WTC11 (cell line): ENCODE measurements at regions not wholly inside any gene's neighbourhood (a gene's known extent, or its start where the extent isn't known, plus 50 kb on each side); places are given as distances from the start of the nearest gene placed in this dataset.

Experiments
- ATAC-seq: fragments of 200-7000 bp; cut with Tn5 transposase; 2 replicates; pipeline ENCODE4 v1.10.0; 2021; ENCODE audit warnings: mild to moderate bottlenecking, moderate library complexity
- CTCF ChIA-PET: fragments of 300-600 bp; sonication (Branson Sonifier 250); formaldehyde crosslinking; loops from one replicate; lab custom pipeline; 2021; ENCODE audit warnings: antibody characterized with exemption; lab: Charles Lee
- POLR2A ChIA-PET: fragments of 350-600 bp; sonication (Branson Sonifier 250); formaldehyde crosslinking; loops from one replicate; lab custom pipeline; 2021; ENCODE audit warnings: antibody characterized with exemption; lab: Charles Lee
- DNase-seq: peaks from one replicate; pipeline ENCODE4 v3.0.0; 2021; ENCODE audit warnings: low spot score
- H3K27ac Mint-ChIP-seq: 2 replicates; pipeline ENCODE4 v1.8.0; 2021; ENCODE audit warnings: mixed read lengths
- H3K27me3 Mint-ChIP-seq: 2 replicates; pipeline ENCODE4 v1.8.0; 2021; ENCODE audit warnings: low read depth, mild to moderate bottlenecking, moderate library complexity, mixed read lengths
- H3K36me3 Mint-ChIP-seq: 2 replicates; pipeline ENCODE4 v1.8.0; 2021; ENCODE audit warnings: mixed read lengths
- H3K4me1 Mint-ChIP-seq: 2 replicates; pipeline ENCODE4 v1.8.0; 2022; ENCODE audit warnings: mixed read lengths
- H3K4me3 Mint-ChIP-seq: 2 replicates; pipeline ENCODE4 v1.8.0; 2021; ENCODE audit warnings: mild to moderate bottlenecking, moderate library complexity, mixed read lengths
- H3K9me3 Mint-ChIP-seq: 2 replicates; pipeline ENCODE4 v1.8.0; 2021; ENCODE audit warnings: mixed read lengths
- AFF4 ChIP-seq: sonication (generic); formaldehyde crosslinking; IDR thresholded peaks from 2 replicates; pipeline ENCODE4 v1.8.1; 2023; ENCODE audit warnings: mild to moderate bottlenecking, missing genetic modification reagents, borderline replicate concordance
- ATF6 ChIP-seq: sonication (generic); formaldehyde crosslinking; IDR thresholded peaks from 2 replicates; pipeline ENCODE4 v1.8.1; 2023; ENCODE audit warnings: mild to moderate bottlenecking, missing genetic modification reagents
- CTCF ChIP-seq: fragments of 200-600 bp; IDR thresholded peaks from 2 replicates; pipeline ENCODE4 v1.8.0; 2022; ENCODE audit warnings: antibody characterized with exemption
- E2F1 ChIP-seq: sonication (generic); formaldehyde crosslinking; IDR thresholded peaks from 2 replicates; pipeline ENCODE4 v1.8.0; 2022; ENCODE audit warnings: mild to moderate bottlenecking, missing genetic modification reagents
- ERG ChIP-seq: fragments of 250-450 bp; sonication (Bioruptor Pico); IDR thresholded peaks from 2 replicates; pipeline ENCODE4 v1.8.0; 2021; ENCODE audit warnings: mild to moderate bottlenecking
- FOXP1 ChIP-seq: sonication (generic); formaldehyde crosslinking; IDR thresholded peaks from 2 replicates; pipeline ENCODE4 v1.8.0; 2022; ENCODE audit warnings: missing genetic modification reagents, mild to moderate bottlenecking, moderate library complexity, borderline replicate concordance
- HMGA2 ChIP-seq: fragments of 250-450 bp; sonication (Bioruptor Pico); IDR thresholded peaks from 2 replicates; pipeline ENCODE4 v1.4.0; 2021; ENCODE audit warnings: mild to moderate bottlenecking, moderate library complexity
- JUN ChIP-seq: sonication (generic); formaldehyde crosslinking; IDR thresholded peaks from 2 replicates; pipeline ENCODE4 v1.8.0; 2023; ENCODE audit warnings: mild to moderate bottlenecking, missing genetic modification reagents
- MXD4 ChIP-seq: fragments of 250-450 bp; sonication (Bioruptor Pico); IDR thresholded peaks from 2 replicates; pipeline ENCODE4 v1.8.0; 2021; ENCODE audit warnings: mild to moderate bottlenecking, moderate library complexity, borderline replicate concordance
- NFYB ChIP-seq: sonication (generic); formaldehyde crosslinking; conservative IDR thresholded peaks from 2 replicates; pipeline ENCODE4 v1.8.0; 2022; ENCODE audit warnings: low read depth, missing genetic modification reagents
- NR1H2 ChIP-seq: sonication (generic); formaldehyde crosslinking; IDR thresholded peaks from 2 replicates; pipeline ENCODE4 v1.9.0; 2021; ENCODE audit warnings: mild to moderate bottlenecking, moderate library complexity, missing genetic modification reagents
- NR2C2 ChIP-seq: sonication (generic); formaldehyde crosslinking; IDR thresholded peaks from 2 replicates; pipeline ENCODE4 v1.8.0; 2022; ENCODE audit warnings: mild to moderate bottlenecking, missing genetic modification reagents
- PREB ChIP-seq: sonication (generic); formaldehyde crosslinking; IDR thresholded peaks from 2 replicates; pipeline ENCODE4 v1.8.1; 2022; ENCODE audit warnings: mild to moderate bottlenecking, missing genetic modification reagents, moderate library complexity, borderline replicate concordance
- SOX15 ChIP-seq: fragments of 250-450 bp; sonication (Bioruptor Pico); IDR thresholded peaks from 2 replicates; pipeline ENCODE4 v1.9.0; 2021; ENCODE audit warnings: mild to moderate bottlenecking
- TEAD1 ChIP-seq: sonication (generic); formaldehyde crosslinking; IDR thresholded peaks from 2 replicates; pipeline ENCODE4 v1.8.0; 2022; ENCODE audit warnings: mild to moderate bottlenecking, missing genetic modification reagents
- TP53 ChIP-seq: sonication (generic); formaldehyde crosslinking; IDR thresholded peaks from 2 replicates; pipeline ENCODE4 v1.8.1; 2023; ENCODE audit warnings: mild to moderate bottlenecking, missing genetic modification reagents
- USF1 ChIP-seq: sonication (generic); formaldehyde crosslinking; IDR thresholded peaks from 2 replicates; pipeline ENCODE4 v1.8.0; 2022; ENCODE audit warnings: mild to moderate bottlenecking, missing genetic modification reagents
- ZSCAN18 ChIP-seq: fragments of 250-450 bp; sonication (Bioruptor Pico); IDR thresholded peaks from 2 replicates; pipeline ENCODE4 v2.1.2; 2022; ENCODE audit warnings: mild to moderate bottlenecking, moderate library complexity

GRCh38 chr7:77467408-77467807 is 51.3 kb upstream of the GSAP start:
- no peak for ATAC-seq
- CTCF ChIA-PET: interaction anchor here (0.6 kb wide), 1 partner anchor 59 kb away, joined by 3 read pairs; no protein-coding TSS in a partner anchor
- H3K36me3 Mint-ChIP-seq: no peaks in the 10 kb centered on the region
- H3K27ac Mint-ChIP-seq: no peak overlapping the region
- no peaks in the 10 kb centered on the region for H3K27me3 Mint-ChIP-seq
- TF ChIP-seq TP53 (CRISPR knock-in tag): no peak
- no peak for TF ChIP-seq USF1 (CRISPR knock-in tag)
- TF ChIP-seq HMGA2 (CRISPR knock-in tag): no peak
- no peak for TF ChIP-seq CTCF
- no peak for TF ChIP-seq NR1H2
- TF ChIP-seq E2F1 (CRISPR knock-in tag): no peak
- no peak for TF ChIP-seq NFYB (CRISPR knock-in tag)
- no peak for TF ChIP-seq JUN (CRISPR knock-in tag)
- TF ChIP-seq TEAD1 (CRISPR knock-in tag): no peak
- no peak for TF ChIP-seq PREB (CRISPR knock-in tag)
- no peak for TF ChIP-seq FOXP1
- no peak for TF ChIP-seq ERG (CRISPR knock-in tag)
- TF ChIP-seq ATF6 (CRISPR knock-in tag): no peak
- no peak for TF ChIP-seq SOX15 (CRISPR knock-in tag)
- TF ChIP-seq ZSCAN18 (CRISPR knock-in tag): no peak
- no peak for TF ChIP-seq AFF4 (CRISPR knock-in tag)
- no peak for TF ChIP-seq NR2C2 (CRISPR knock-in tag)
- TF ChIP-seq MXD4 (CRISPR knock-in tag): no peak
- TF ChIP-seq, all 79 proteins: peak for 0
- no peak overlapping the region for H3K4me3 Mint-ChIP-seq
- no peak for DNase-seq
- peaks cover 4% of the 10 kb centered on the region; the same call in 1 of the 2 replicates for H3K4me1 Mint-ChIP-seq
- POLR2A ChIA-PET: no interaction called here
- H3K9me3 Mint-ChIP-seq: peaks cover 17% of the 10 kb centered on the region
